ENCODE measurements at regions not wholly inside any gene's neighbourhood (a gene's known extent, or its start where the extent isn't known, plus 50 kb on each side); places are given as distances from the start of the nearest gene placed in this dataset.

DNA sequence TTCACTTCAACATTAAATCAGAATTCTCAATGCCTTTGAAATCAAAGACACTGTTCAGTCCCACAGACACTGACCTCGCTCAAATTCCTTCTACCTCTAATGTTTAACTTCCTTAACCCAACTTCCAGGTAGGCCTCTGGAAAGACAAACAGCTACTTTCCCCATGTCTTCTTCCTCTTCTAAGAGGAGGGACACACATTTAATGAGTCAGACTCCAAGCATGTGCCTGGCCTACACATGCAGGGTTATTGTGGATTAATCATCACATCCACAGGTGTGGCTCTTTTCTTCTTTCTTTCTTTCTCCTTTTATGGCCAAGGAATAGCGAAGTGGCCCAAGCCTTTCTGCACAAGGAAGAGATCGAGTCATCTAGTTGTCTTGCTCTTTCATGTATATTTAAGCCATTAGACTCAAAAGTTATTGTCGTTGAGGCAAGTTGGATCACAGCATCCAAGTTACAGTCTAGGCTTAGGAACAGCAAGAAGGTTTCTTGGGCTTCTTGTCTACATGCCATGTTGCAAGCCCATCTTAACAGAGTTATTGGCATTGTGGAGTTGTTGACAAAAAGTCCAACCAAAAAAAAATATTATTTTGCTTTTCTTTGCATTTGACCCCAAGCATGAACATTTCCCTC lies 387.8 kb downstream of the IRS1 start (continued):
- TF ChIP-seq, protein P1, sequence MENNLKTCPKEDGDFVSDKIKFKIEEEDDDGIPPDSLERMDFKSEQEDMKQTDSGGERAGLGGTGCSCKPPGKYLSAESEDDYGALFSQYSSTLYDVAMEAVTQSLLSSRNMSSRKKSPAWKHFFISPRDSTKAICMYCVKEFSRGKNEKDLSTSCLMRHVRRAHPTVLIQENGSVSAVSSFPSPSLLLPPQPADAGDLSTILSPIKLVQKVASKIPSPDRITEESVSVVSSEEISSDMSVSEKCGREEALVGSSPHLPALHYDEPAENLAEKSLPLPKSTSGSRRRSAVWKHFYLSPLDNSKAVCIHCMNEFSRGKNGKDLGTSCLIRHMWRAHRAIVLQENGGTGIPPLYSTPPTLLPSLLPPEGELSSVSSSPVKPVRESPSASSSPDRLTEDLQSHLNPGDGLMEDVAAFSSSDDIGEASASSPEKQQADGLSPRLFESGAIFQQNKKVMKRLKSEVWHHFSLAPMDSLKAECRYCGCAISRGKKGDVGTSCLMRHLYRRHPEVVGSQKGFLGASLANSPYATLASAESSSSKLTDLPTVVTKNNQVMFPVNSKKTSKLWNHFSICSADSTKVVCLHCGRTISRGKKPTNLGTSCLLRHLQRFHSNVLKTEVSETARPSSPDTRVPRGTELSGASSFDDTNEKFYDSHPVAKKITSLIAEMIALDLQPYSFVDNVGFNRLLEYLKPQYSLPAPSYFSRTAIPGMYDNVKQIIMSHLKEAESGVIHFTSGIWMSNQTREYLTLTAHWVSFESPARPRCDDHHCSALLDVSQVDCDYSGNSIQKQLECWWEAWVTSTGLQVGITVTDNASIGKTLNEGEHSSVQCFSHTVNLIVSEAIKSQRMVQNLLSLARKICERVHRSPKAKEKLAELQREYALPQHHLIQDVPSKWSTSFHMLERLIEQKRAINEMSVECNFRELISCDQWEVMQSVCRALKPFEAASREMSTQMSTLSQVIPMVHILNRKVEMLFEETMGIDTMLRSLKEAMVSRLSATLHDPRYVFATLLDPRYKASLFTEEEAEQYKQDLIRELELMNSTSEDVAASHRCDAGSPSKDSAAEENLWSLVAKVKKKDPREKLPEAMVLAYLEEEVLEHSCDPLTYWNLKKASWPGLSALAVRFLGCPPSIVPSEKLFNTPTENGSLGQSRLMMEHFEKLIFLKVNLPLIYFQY (CRISPR knock-in tag; IDR thresholded peaks at IDR 0.05; ENCODE audit: borderline replicate concordance), result no peak
- no peak for TF ChIP-seq ZBTB8A (CRISPR knock-in tag; IDR thresholded peaks at IDR 0.05; ENCODE audit: borderline replicate concordance, low read depth)
- TF ChIP-seq, protein P2, sequence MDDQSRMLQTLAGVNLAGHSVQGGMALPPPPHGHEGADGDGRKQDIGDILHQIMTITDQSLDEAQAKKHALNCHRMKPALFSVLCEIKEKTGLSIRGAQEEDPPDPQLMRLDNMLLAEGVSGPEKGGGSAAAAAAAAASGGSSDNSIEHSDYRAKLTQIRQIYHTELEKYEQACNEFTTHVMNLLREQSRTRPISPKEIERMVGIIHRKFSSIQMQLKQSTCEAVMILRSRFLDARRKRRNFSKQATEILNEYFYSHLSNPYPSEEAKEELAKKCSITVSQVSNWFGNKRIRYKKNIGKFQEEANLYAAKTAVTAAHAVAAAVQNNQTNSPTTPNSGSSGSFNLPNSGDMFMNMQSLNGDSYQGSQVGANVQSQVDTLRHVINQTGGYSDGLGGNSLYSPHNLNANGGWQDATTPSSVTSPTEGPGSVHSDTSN (CRISPR knock-in tag; IDR thresholded peaks at IDR 0.05; ENCODE audit: borderline replicate concordance), result no peak
- no peak for TF ChIP-seq NCOA1 (CRISPR knock-in tag; IDR thresholded peaks at IDR 0.05)
- no peak for TF ChIP-seq CHD2 (IDR thresholded peaks at IDR 0.05; ENCODE audit: low read depth, low read length)
- TF ChIP-seq HNF4G (IDR thresholded peaks at IDR 0.05; ENCODE audit: borderline replicate concordance, low read depth, low read length), result no peak
- no peak for TF ChIP-seq HNF4G (CRISPR knock-in tag; IDR thresholded peaks at IDR 0.05; ENCODE audit: borderline replicate concordance, low read depth)
- no peak for TF ChIP-seq ZNF160 (CRISPR knock-in tag; IDR thresholded peaks at IDR 0.05)
- TF ChIP-seq CBX1 (IDR thresholded peaks at IDR 0.05; ENCODE audit: low read depth), result no peak
- no peak for TF ChIP-seq HNRNPK (IDR thresholded peaks at IDR 0.05; ENCODE audit: low read depth, low read length, poor library complexity, severe bottlenecking)
- TF ChIP-seq ZNF766 (CRISPR knock-in tag; IDR thresholded peaks at IDR 0.05; ENCODE audit: borderline replicate concordance), result no peak
- TF ChIP-seq BHLHE40 (IDR thresholded peaks at IDR 0.05; ENCODE audit: low read length), result no peak; the same call in 1 of the 2 replicates
- peak; percentile 80; the same call in 1 of the 2 replicates for TF ChIP-seq MIER2 (CRISPR knock-in tag; IDR thresholded peaks at IDR 0.05)
- no peak; the same call in 1 of the 2 replicates for TF ChIP-seq FOXJ3 (CRISPR knock-in tag; IDR thresholded peaks at IDR 0.05; ENCODE audit: borderline replicate concordance)
- TF ChIP-seq SMAD3 (CRISPR knock-in tag; IDR thresholded peaks at IDR 0.05), result peak; percentile 74; the same call in 1 of the 2 replicates
- no peak for TF ChIP-seq NFE2L1 (CRISPR knock-in tag; IDR thresholded peaks at IDR 0.05; ENCODE audit: borderline replicate concordance)
- TF ChIP-seq ZNF224 (CRISPR knock-in tag; IDR thresholded peaks at IDR 0.05), result no peak
- TF ChIP-seq, protein P3, sequence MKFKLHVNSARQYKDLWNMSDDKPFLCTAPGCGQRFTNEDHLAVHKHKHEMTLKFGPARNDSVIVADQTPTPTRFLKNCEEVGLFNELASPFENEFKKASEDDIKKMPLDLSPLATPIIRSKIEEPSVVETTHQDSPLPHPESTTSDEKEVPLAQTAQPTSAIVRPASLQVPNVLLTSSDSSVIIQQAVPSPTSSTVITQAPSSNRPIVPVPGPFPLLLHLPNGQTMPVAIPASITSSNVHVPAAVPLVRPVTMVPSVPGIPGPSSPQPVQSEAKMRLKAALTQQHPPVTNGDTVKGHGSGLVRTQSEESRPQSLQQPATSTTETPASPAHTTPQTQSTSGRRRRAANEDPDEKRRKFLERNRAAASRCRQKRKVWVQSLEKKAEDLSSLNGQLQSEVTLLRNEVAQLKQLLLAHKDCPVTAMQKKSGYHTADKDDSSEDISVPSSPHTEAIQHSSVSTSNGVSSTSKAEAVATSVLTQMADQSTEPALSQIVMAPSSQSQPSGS (CRISPR knock-in tag; IDR thresholded peaks at IDR 0.05), result peak; percentile 42; the same call in 1 of the 2 replicates
- TF ChIP-seq RCOR2 (CRISPR knock-in tag; IDR thresholded peaks at IDR 0.05), result peak; percentile 89
- peak; percentile 61 for TF ChIP-seq ELF1 (CRISPR knock-in tag; IDR thresholded peaks at IDR 0.05)
- TF ChIP-seq, protein P4, sequence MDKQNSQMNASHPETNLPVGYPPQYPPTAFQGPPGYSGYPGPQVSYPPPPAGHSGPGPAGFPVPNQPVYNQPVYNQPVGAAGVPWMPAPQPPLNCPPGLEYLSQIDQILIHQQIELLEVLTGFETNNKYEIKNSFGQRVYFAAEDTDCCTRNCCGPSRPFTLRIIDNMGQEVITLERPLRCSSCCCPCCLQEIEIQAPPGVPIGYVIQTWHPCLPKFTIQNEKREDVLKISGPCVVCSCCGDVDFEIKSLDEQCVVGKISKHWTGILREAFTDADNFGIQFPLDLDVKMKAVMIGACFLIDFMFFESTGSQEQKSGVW (CRISPR knock-in tag; IDR thresholded peaks at IDR 0.05; ENCODE audit: borderline replicate concordance), result no peak
- TF ChIP-seq SIN3B (IDR thresholded peaks at IDR 0.05; ENCODE audit: low read length), result no peak
- TF ChIP-seq MTA1 (CRISPR knock-in tag; IDR thresholded peaks at IDR 0.05; ENCODE audit: borderline replicate concordance), result no peak
- TF ChIP-seq, protein P5, sequence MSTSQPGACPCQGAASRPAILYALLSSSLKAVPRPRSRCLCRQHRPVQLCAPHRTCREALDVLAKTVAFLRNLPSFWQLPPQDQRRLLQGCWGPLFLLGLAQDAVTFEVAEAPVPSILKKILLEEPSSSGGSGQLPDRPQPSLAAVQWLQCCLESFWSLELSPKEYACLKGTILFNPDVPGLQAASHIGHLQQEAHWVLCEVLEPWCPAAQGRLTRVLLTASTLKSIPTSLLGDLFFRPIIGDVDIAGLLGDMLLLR (CRISPR knock-in tag; IDR thresholded peaks at IDR 0.05), result no peak
